ENCODE measurements at regions not wholly inside any gene's neighbourhood (a gene's known extent, or its start where the extent isn't known, plus 50 kb on each side); places are given as distances from the start of the nearest gene placed in this dataset.
A peak's percentile ranks its signal among the peaks of the same experiment; 100 is the strongest.

DNA sequence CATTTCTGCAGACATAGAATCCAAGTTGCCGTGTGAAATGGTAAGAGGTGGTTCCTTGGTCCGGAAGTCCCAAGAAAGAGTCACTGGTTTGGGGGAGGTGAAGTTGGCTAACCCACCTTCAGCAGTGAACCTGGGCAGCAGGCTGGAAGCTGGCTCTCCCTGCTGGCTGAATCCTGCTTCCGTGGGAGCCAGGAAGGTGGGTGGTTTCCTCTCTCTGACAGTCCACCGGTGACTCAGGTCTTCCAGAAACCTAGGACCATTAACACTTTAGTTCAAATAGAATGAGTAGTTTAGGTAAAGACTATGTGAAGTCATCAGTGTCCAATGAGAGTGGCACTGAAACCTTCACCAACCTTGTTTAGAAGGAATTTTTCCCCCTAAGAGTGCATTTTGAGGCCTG lies 87.4 kb upstream of the CACNA2D3 start (continued):
- TF ChIP-seq, protein P1, sequence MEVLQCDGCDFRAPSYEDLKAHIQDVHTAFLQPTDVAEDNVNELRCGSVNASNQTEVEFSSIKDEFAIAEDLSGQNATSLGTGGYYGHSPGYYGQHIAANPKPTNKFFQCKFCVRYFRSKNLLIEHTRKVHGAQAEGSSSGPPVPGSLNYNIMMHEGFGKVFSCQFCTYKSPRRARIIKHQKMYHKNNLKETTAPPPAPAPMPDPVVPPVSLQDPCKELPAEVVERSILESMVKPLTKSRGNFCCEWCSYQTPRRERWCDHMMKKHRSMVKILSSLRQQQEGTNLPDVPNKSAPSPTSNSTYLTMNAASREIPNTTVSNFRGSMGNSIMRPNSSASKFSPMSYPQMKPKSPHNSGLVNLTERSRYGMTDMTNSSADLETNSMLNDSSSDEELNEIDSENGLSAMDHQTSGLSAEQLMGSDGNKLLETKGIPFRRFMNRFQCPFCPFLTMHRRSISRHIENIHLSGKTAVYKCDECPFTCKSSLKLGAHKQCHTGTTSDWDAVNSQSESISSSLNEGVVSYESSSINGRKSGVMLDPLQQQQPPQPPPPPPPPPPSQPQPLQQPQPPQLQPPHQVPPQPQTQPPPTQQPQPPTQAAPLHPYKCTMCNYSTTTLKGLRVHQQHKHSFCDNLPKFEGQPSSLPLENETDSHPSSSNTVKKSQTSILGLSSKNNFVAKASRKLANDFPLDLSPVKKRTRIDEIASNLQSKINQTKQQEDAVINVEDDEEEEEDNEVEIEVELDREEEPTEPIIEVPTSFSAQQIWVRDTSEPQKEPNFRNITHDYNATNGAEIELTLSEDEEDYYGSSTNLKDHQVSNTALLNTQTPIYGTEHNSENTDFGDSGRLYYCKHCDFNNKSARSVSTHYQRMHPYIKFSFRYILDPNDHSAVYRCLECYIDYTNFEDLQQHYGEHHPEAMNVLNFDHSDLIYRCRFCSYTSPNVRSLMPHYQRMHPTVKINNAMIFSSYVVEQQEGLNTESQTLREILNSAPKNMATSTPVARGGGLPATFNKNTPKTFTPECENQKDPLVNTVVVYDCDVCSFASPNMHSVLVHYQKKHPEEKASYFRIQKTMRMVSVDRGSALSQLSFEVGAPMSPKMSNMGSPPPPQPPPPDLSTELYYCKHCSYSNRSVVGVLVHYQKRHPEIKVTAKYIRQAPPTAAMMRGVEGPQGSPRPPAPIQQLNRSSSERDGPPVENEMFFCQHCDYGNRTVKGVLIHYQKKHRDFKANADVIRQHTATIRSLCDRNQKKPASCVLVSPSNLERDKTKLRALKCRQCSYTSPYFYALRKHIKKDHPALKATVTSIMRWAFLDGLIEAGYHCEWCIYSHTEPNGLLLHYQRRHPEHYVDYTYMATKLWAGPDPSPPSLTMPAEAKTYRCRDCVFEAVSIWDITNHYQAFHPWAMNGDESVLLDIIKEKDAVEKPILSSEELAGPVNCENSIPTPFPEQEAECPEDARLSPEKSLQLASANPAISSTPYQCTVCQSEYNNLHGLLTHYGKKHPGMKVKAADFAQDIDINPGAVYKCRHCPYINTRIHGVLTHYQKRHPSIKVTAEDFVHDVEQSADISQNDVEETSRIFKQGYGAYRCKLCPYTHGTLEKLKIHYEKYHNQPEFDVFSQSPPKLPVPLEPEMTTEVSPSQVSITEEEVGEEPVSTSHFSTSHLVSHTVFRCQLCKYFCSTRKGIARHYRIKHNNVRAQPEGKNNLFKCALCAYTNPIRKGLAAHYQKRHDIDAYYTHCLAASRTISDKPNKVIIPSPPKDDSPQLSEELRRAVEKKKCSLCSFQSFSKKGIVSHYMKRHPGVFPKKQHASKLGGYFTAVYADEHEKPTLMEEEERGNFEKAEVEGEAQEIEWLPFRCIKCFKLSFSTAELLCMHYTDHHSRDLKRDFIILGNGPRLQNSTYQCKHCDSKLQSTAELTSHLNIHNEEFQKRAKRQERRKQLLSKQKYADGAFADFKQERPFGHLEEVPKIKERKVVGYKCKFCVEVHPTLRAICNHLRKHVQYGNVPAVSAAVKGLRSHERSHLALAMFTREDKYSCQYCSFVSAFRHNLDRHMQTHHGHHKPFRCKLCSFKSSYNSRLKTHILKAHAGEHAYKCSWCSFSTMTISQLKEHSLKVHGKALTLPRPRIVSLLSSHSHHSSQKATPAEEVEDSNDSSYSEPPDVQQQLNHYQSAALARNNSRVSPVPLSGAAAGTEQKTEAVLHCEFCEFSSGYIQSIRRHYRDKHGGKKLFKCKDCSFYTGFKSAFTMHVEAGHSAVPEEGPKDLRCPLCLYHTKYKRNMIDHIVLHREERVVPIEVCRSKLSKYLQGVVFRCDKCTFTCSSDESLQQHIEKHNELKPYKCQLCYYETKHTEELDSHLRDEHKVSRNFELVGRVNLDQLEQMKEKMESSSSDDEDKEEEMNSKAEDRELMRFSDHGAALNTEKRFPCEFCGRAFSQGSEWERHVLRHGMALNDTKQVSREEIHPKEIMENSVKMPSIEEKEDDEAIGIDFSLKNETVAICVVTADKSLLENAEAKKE (CRISPR knock-in tag; IDR thresholded peaks at IDR 0.05): no peak

DNA sequence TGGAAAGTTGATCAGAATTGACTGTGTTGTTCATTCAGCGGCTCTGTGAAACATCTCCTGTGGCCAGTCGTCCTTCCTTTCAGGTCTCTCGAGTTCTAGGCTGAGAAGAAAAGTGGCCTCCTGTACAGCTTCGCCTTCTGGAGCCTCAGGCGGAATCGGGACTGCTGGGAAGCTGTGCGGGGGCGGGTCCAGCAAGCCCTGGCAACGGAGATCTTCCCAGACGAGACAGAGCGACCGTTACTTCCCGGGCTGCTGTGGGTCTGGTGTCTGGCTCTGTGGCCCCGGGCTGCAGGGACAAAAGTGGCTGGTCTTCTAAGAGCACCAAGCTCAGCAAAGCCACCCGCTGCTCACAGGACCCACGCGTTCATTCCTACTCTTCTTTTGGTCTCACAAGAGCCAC lies 88.6 kb upstream of the CACNA2D3 start:
- no peaks in the 10 kb centered on the region for H3K79me2 ChIP-seq (replicated peaks; ENCODE audit: insufficient read depth)
- H3K9me2 ChIP-seq (ENCODE audit: insufficient read depth): 0 out of 2 replicates have a peak, but pooled peaks cover 4% of the 10 kb centered on the region
- H3K27ac ChIP-seq (ENCODE audit: low read depth): no peak overlapping the region
- H3K4me1 Mint-ChIP-seq: no peaks in the 10 kb centered on the region; the same call in 2 of the 3 replicates
- no peaks in the 10 kb centered on the region for H3F3A ChIP-seq (replicated peaks; ENCODE audit: low read depth)
- no peak overlapping the region for H3K4me3 ChIP-seq
- no peak for DNase-seq (ENCODE audit: low spot score)
- no peaks in the 10 kb centered on the region; the same call in 2 of the 3 replicates for H3K36me3 Mint-ChIP-seq (ENCODE audit: low read depth)
- H3K27me3 ChIP-seq (ENCODE audit: insufficient read depth): no peaks in the 10 kb centered on the region
- H3K9me3 Mint-ChIP-seq: no peaks in the 10 kb centered on the region
- no peak overlapping the region for H3K4me2 ChIP-seq
- no peaks in the 10 kb centered on the region for H3K4me1 ChIP-seq (ENCODE audit: insufficient read depth)
- ATAC-seq: no peak
- H3K27me3 Mint-ChIP-seq (ENCODE audit: insufficient read depth, low read depth, poor library complexity): peaks cover 12% of the 10 kb centered on the region
- no peak overlapping the region for H3K4me3 Mint-ChIP-seq
- H2AFZ ChIP-seq: peak overlapping the region; percentile 63; the same call in 1 of the 2 replicates
- no peaks in the 10 kb centered on the region for H4K20me1 ChIP-seq (replicated peaks; ENCODE audit: insufficient read depth)
- no peaks in the 10 kb centered on the region for H3K36me3 ChIP-seq (ENCODE audit: insufficient read depth)
- no peak overlapping the region; the same call in 1 of the 2 replicates for H3K27ac Mint-ChIP-seq
- TF ChIP-seq STAT1 (IDR thresholded peaks at IDR 0.05; ENCODE audit: unreplicated experiment) (no peak), NANOG (IDR thresholded peaks at IDR 0.05; ENCODE audit: borderline replicate concordance) (no peak), JUNB (IDR thresholded peaks at IDR 0.05; ENCODE audit: unreplicated experiment) (no peak), ZNF114 (CRISPR knock-in tag; IDR thresholded peaks at IDR 0.05) (no peak), CREB1 (CRISPR knock-in tag; IDR thresholded peaks at IDR 0.05; ENCODE audit: low read depth) (no peak), EZH2 (IDR thresholded peaks at IDR 0.05; ENCODE audit: low read depth, unreplicated experiment) (no peak), POLR2AphosphoS5 (IDR thresholded peaks at IDR 0.05; ENCODE audit: low read depth) (no peak)
- TF ChIP-seq, protein P2, sequence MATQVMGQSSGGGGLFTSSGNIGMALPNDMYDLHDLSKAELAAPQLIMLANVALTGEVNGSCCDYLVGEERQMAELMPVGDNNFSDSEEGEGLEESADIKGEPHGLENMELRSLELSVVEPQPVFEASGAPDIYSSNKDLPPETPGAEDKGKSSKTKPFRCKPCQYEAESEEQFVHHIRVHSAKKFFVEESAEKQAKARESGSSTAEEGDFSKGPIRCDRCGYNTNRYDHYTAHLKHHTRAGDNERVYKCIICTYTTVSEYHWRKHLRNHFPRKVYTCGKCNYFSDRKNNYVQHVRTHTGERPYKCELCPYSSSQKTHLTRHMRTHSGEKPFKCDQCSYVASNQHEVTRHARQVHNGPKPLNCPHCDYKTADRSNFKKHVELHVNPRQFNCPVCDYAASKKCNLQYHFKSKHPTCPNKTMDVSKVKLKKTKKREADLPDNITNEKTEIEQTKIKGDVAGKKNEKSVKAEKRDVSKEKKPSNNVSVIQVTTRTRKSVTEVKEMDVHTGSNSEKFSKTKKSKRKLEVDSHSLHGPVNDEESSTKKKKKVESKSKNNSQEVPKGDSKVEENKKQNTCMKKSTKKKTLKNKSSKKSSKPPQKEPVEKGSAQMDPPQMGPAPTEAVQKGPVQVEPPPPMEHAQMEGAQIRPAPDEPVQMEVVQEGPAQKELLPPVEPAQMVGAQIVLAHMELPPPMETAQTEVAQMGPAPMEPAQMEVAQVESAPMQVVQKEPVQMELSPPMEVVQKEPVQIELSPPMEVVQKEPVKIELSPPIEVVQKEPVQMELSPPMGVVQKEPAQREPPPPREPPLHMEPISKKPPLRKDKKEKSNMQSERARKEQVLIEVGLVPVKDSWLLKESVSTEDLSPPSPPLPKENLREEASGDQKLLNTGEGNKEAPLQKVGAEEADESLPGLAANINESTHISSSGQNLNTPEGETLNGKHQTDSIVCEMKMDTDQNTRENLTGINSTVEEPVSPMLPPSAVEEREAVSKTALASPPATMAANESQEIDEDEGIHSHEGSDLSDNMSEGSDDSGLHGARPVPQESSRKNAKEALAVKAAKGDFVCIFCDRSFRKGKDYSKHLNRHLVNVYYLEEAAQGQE (IDR thresholded peaks at IDR 0.05; ENCODE audit: unreplicated experiment): no peak
